ENCODE measurements at regions not wholly inside any gene's neighbourhood (a gene's known extent, or its start where the extent isn't known, plus 50 kb on each side); places are given as distances from the start of the nearest gene placed in this dataset.
A peak's percentile ranks its signal among the peaks of the same experiment; 100 is the strongest.
"Not testable (repeated sequence)": the region's sequence is repeated elsewhere in the genome, so short reads cannot be mapped to it uniquely, and the experiment has no call there.

DNA sequence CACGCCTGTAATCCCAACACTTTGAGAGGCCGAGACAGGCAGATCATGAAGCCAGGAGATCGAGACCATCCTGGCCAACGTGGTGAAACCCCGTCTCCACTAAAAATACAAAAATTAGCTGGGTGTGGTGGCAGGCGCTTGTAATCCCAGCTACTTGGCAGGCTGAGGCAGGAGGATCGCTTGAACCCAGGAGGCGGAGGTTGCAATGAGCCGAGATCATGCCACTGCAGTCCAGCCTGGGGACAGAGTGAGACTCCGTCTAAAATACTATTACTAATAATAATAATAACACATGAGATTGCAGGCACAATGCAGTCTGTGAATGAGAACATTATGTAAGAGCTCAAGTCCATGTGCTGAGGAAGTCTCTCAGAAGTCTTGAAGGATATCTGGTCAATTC is 1684.4 kb downstream of the SPATA31A7 start:
- not testable (repeated sequence) for H2BK12ac ChIP-seq (ENCODE audit: insufficient read length, low read depth, low read length); H3K27ac Mint-ChIP-seq; H4K8ac ChIP-seq (replicated peaks; ENCODE audit: insufficient read length, low read depth, low read length); H3K9me3 Mint-ChIP-seq; H3K4me3 Mint-ChIP-seq; H3K4me1 ChIP-seq (ENCODE audit: insufficient read depth, low read length); H3K79me1 ChIP-seq (ENCODE audit: insufficient read depth, low read depth, low read length, poor library complexity, severe bottlenecking); H3K9me3 ChIP-seq (ENCODE audit: control insufficient read depth, low read depth, low read length); H4K91ac ChIP-seq (ENCODE audit: insufficient read length, low read depth, low read length); H3T11ph ChIP-seq (ENCODE audit: low read length); H3K9ac ChIP-seq (ENCODE audit: extremely low read depth, insufficient read length, low read length); H3K27ac ChIP-seq (ENCODE audit: insufficient read length, low read depth, low read length); H3K14ac ChIP-seq (ENCODE audit: insufficient read depth, low read length); H3K36me3 Mint-ChIP-seq (ENCODE audit: insufficient read depth in 1 of 3, low read depth in 3 of 3); H2AFZ ChIP-seq (ENCODE audit: low read length); H2BK20ac ChIP-seq (ENCODE audit: low read depth, low read length, poor library complexity, severe bottlenecking); H3K4ac ChIP-seq (ENCODE audit: low read depth, low read length); H4K20me1 ChIP-seq (ENCODE audit: control insufficient read depth, insufficient read depth, insufficient read length); H3K4me2 ChIP-seq (ENCODE audit: insufficient read depth, insufficient read length, low read length); H3K18ac ChIP-seq (ENCODE audit: insufficient read length, low read depth, low read length); H2BK15ac ChIP-seq (ENCODE audit: low read depth, low read length); DNase-seq; H3K23ac ChIP-seq (ENCODE audit: insufficient read length, low read depth, low read length); H3K79me2 ChIP-seq (ENCODE audit: insufficient read depth, low read length); H2BK5ac ChIP-seq (ENCODE audit: insufficient read length, low read length); H2BK120ac ChIP-seq (ENCODE audit: low read depth, low read length, poor library complexity, severe bottlenecking); H4K5ac ChIP-seq (ENCODE audit: insufficient read length, low read depth, low read length); H2AK5ac ChIP-seq (ENCODE audit: insufficient read length, low read length); H3K56ac ChIP-seq (ENCODE audit: insufficient read length, low read depth, low read length); H3K23me2 ChIP-seq (ENCODE audit: insufficient read length, low read depth, low read length, poor library complexity, severe bottlenecking)
- H3K27me3 Mint-ChIP-seq (ENCODE audit: low read depth) = peaks cover 89% of the 10 kb centered on the region
- no CpG with 5 or more reads among the region's 10 CpGs for WGBS (ENCODE audit: extremely low coverage, insufficient read length, low lambda C conversion rate)
- peaks cover 7 to 11% of the 10 kb centered on the region in 2 experiments for H3K4me1 Mint-ChIP-seq
- H3K27me3 ChIP-seq (ENCODE audit: insufficient read depth, low read length) = peaks cover 26% of the 10 kb centered on the region; the same call in 1 of the 2 replicates

DNA sequence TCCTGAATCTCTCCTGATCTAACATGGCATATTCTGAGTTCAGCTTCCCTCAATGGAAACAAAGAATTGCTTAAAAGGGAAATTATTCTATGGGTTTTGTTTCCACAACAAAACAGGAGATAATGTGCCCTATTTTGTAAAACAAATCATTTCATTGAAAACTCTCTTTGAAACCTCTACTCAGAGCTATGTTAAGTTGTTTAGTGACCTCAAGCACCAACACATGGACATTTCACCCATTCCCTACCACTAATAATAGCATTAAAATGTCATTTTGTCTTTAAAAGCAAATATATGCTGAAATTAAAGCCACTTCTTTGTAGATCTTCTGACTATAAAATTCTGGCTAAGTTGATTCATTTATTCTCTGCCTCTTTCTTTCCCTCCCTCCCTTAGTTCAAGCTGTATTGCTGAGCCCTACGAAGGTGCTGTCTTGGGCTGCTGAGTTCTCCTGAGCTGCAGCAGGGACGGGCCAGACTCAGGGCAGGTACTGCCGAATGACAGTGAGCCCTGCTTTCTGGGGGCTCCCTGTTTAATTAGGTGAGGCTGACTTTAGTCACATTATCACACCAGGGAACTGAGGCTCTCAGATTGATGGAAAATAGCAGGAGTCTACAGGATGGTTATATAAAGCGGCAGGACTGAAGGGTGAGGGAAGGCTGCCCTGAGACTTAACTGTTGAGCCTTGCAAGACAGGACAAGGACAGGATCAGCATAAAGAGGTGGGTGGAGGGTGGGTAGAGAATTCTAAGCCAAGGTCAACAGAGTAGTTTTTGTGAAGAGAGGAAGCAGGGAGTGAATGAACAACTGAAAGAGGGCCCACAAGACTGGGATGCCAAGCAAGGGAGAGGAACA is 1685.1 kb downstream of the SPATA31A7 start:
- H2AFZ ChIP-seq (ENCODE audit: low read length); H3K4me1 ChIP-seq (ENCODE audit: insufficient read depth, low read length); H4K91ac ChIP-seq (ENCODE audit: insufficient read length, low read depth, low read length); H3K4ac ChIP-seq (ENCODE audit: low read depth, low read length); H3K14ac ChIP-seq (ENCODE audit: insufficient read depth, low read length); H2AK5ac ChIP-seq (ENCODE audit: insufficient read length, low read length); H3K56ac ChIP-seq (ENCODE audit: insufficient read length, low read depth, low read length); H3K23me2 ChIP-seq (ENCODE audit: insufficient read length, low read depth, low read length, poor library complexity, severe bottlenecking); DNase-seq; H4K8ac ChIP-seq (replicated peaks; ENCODE audit: insufficient read length, low read depth, low read length); H3K4me2 ChIP-seq (ENCODE audit: insufficient read depth, insufficient read length, low read length); H3K36me3 Mint-ChIP-seq (ENCODE audit: insufficient read depth in 1 of 3, low read depth in 3 of 3); H3K79me1 ChIP-seq (ENCODE audit: insufficient read depth, low read depth, low read length, poor library complexity, severe bottlenecking); H4K5ac ChIP-seq (ENCODE audit: insufficient read length, low read depth, low read length); H3K9ac ChIP-seq (ENCODE audit: extremely low read depth, insufficient read length, low read length); H2BK20ac ChIP-seq (ENCODE audit: low read depth, low read length, poor library complexity, severe bottlenecking); H3K9me3 Mint-ChIP-seq; H3K4me1 Mint-ChIP-seq; H2BK5ac ChIP-seq (ENCODE audit: insufficient read length, low read length); H3K27ac ChIP-seq (ENCODE audit: insufficient read length, low read depth, low read length); H2BK120ac ChIP-seq (ENCODE audit: low read depth, low read length, poor library complexity, severe bottlenecking); H3T11ph ChIP-seq (ENCODE audit: low read length); H3K79me2 ChIP-seq (ENCODE audit: insufficient read depth, low read length); H2BK12ac ChIP-seq (ENCODE audit: insufficient read length, low read depth, low read length); H3K9me3 ChIP-seq (ENCODE audit: control insufficient read depth, low read depth, low read length); H3K23ac ChIP-seq (ENCODE audit: insufficient read length, low read depth, low read length); H3K18ac ChIP-seq (ENCODE audit: insufficient read length, low read depth, low read length); H2BK15ac ChIP-seq (ENCODE audit: low read depth, low read length); H4K20me1 ChIP-seq (ENCODE audit: control insufficient read depth, insufficient read depth, insufficient read length); H3K4me3 Mint-ChIP-seq: not testable (repeated sequence)
- peaks cover 90% of the 10 kb centered on the region for H3K27me3 Mint-ChIP-seq (ENCODE audit: low read depth)
- WGBS (ENCODE audit: extremely low coverage, insufficient read length, low lambda C conversion rate) = no CpG with 5 or more reads among the region's 4 CpGs
- H3K27ac Mint-ChIP-seq = 0 out of 7 replicates have a peak overlapping the region, but pooled peaks of 1 of the 3 experiments have one; percentile 3
- peaks cover 26% of the 10 kb centered on the region; the same call in 1 of the 2 replicates for H3K27me3 ChIP-seq (ENCODE audit: insufficient read depth, low read length)
